ENCODE measurements at regions not wholly inside any gene's neighbourhood (a gene's known extent, or its start where the extent isn't known, plus 50 kb on each side); places are given as distances from the start of the nearest gene placed in this dataset.

DNA sequence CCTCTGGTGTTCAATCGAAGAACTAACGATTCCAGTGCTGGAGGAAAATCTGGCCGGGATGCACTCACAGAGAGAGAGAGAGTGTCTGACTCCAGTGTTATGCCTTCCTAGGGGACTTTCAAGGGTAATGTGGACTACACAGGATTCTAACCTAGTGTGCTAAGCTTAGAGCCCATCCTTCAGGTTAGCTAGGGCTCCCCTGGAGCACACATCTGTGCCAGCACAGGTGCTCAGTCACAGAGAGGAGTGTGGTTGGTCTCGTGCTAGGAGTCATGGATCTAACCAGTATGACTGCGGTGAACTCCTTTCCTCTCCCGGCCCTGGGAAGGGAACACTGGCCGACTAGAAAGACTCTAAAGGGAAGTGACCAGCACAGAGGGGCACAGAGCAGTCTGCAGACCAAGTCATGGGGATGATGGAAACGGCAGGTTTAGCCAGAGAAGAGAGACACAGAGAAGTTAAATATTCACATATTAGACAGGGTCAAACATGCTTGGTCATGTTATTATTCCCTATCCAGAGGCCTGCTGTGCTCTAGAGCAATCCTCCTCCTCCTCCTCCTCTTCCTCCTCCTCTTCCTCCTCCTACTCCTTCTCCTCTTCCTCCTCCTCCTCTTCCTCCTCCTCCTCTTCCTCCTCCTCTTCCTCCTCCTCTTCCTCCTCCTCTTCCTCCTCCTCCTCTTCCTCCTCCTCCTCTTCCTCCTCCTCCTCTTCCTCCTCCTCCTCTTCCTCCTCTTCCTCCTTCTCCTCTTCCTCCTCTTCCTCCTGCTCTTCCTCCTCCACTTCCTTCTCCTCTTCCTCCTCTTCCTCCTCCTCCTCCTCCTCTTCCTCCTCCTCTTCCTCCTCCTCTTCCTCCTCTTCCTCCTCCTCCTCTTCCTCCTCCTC is 280.3 kb downstream of the XXYLT1 start:
- no peak overlapping the region for H3K4me2 ChIP-seq
- DNase-seq (ENCODE audit: low read depth in 1 of 2, low spot score in 1 of 2) (no peak), FAIRE-seq (no peak), ATAC-seq (peak in 1 of 2 experiments; percentile 54; a peak in 3 of 6 replicates)
- ChIA-PET CTCF (no interaction called here), POLR2A (no interaction called here)
- H3K4me3 ChIP-seq, result no peak overlapping the region
- TF ChIP-seq FOXS1 (CRISPR knock-in tag; IDR thresholded peaks at IDR 0.05), result no peak
- TF ChIP-seq, protein P1, sequence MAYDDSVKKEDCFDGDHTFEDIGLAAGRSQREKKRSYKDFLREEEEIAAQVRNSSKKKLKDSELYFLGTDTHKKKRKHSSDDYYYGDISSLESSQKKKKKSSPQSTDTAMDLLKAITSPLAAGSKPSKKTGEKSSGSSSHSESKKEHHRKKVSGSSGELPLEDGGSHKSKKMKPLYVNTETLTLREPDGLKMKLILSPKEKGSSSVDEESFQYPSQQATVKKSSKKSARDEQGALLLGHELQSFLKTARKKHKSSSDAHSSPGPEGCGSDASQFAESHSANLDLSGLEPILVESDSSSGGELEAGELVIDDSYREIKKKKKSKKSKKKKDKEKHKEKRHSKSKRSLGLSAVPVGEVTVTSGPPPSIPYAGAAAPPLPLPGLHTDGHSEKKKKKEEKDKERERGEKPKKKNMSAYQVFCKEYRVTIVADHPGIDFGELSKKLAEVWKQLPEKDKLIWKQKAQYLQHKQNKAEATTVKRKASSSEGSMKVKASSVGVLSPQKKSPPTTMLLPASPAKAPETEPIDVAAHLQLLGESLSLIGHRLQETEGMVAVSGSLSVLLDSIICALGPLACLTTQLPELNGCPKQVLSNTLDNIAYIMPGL (CRISPR knock-in tag; IDR thresholded peaks at IDR 0.05; ENCODE audit: borderline replicate concordance), result no peak
- no peak for TF ChIP-seq CBX2 (IDR thresholded peaks at IDR 0.05; ENCODE audit: borderline replicate concordance, low read depth)
- TF ChIP-seq JUNB (IDR thresholded peaks at IDR 0.05), result no peak
- H3K4me1 ChIP-seq, result no peaks in the 10 kb centered on the region
- no peak overlapping the region for H3K27ac ChIP-seq
- WGBS (ENCODE audit: missing lambda C conversion rate), result 69% methylated on average over 8 of the region's 8 CpGs
- no peaks in the 10 kb centered on the region for H3K9me3 ChIP-seq

DNA sequence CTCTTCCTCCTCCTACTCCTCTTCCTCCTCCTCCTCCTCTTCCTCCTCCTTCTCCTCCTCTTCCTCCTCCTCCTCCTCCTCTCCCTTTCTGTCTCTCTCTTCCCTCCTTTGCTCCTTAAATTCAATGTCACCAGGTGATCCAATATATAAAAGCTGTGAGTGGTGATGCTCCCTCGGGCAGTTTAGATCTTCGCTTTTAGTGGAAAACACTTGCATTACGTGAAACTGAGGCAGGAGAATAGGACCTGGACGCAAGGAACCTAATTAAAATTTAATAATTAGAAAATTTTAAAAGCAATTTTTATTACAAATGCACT is 279.7 kb downstream of the XXYLT1 start:
- POLR2A ChIA-PET, result no interaction called here
- Histone ChIP-seq H3K4me3 (no peak overlapping the region), H3K27ac (no peak overlapping the region), H3K4me2 (no peak overlapping the region), H3K9me3 (no peaks in the 10 kb centered on the region), H3K4me1 (no peaks in the 10 kb centered on the region)
- ATAC-seq (no peak), FAIRE-seq (no peak), DNase-seq (ENCODE audit: low read depth in 1 of 2, low spot score in 1 of 2) (no peak)
- 62% methylated on average over 4 of the region's 4 CpGs for WGBS (ENCODE audit: missing lambda C conversion rate)
- TF ChIP-seq ESRRA (IDR thresholded peaks at IDR 0.05; ENCODE audit: borderline replicate concordance, low read length), result no peak
- TF ChIP-seq ZSCAN20 (CRISPR knock-in tag; IDR thresholded peaks at IDR 0.05), result no peak
- TF ChIP-seq ZC3H11A (IDR thresholded peaks at IDR 0.05), result no peak
- no peak for TF ChIP-seq FOXS1 (CRISPR knock-in tag; IDR thresholded peaks at IDR 0.05)
- no peak for TF ChIP-seq TP53 (CRISPR knock-in tag; IDR thresholded peaks at IDR 0.05)
- TF ChIP-seq NFE2L2 (conservative IDR thresholded peaks at IDR 0.05; ENCODE audit: low read length), result no peak
- TF ChIP-seq, protein P2, sequence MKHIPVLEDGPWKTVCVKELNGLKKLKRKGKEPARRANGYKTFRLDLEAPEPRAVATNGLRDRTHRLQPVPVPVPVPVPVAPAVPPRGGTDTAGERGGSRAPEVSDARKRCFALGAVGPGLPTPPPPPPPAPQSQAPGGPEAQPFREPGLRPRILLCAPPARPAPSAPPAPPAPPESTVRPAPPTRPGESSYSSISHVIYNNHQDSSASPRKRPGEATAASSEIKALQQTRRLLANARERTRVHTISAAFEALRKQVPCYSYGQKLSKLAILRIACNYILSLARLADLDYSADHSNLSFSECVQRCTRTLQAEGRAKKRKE (CRISPR knock-in tag; IDR thresholded peaks at IDR 0.05; ENCODE audit: low read depth), result no peak
- TF ChIP-seq SMC3 (IDR thresholded peaks at IDR 0.05), result no peak
- TF ChIP-seq, protein P3, sequence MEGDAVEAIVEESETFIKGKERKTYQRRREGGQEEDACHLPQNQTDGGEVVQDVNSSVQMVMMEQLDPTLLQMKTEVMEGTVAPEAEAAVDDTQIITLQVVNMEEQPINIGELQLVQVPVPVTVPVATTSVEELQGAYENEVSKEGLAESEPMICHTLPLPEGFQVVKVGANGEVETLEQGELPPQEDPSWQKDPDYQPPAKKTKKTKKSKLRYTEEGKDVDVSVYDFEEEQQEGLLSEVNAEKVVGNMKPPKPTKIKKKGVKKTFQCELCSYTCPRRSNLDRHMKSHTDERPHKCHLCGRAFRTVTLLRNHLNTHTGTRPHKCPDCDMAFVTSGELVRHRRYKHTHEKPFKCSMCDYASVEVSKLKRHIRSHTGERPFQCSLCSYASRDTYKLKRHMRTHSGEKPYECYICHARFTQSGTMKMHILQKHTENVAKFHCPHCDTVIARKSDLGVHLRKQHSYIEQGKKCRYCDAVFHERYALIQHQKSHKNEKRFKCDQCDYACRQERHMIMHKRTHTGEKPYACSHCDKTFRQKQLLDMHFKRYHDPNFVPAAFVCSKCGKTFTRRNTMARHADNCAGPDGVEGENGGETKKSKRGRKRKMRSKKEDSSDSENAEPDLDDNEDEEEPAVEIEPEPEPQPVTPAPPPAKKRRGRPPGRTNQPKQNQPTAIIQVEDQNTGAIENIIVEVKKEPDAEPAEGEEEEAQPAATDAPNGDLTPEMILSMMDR (IDR thresholded peaks at IDR 0.05), result no peak
- CTCF ChIA-PET, result no interaction called here

DNA sequence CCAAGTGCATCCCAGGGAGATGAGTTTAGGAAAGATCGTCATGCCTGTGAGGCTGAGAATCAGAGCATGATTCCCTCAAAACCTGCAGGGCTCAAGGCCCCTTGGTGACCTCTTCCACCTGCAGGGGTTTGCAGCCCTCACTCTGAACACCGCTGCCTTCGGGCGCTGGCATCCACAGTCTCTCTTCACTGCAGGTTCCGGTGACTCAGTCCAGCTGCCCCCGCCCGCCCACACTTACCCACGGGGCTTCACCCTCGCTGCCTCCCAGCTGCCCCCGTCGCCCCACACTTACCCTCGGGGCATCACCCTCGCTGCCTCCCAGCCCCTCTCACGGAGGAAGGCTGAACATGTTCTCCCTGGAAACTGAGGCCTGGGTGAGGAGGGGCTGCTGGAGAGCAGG is 277.1 kb downstream of the XXYLT1 start:
- Histone ChIP-seq H3K9me3 (no peaks in the 10 kb centered on the region), H3K27ac (no peak overlapping the region), H3K4me1 (no peaks in the 10 kb centered on the region), H3K4me3 (no peak overlapping the region), H3K4me2 (no peak overlapping the region)
- FAIRE-seq (no peak), ATAC-seq (no peak), DNase-seq (ENCODE audit: low read depth in 1 of 2, low spot score in 1 of 2) (no peak)
- 100% methylated on average over 2 of the region's 14 CpGs for WGBS (ENCODE audit: missing lambda C conversion rate)
- TF ChIP-seq ZSCAN20 (CRISPR knock-in tag; IDR thresholded peaks at IDR 0.05) (no peak), RAD21 (conservative IDR thresholded peaks at IDR 0.05 in 1 of 2, IDR thresholded peaks at IDR 0.05 in 1 of 2) (no peak), NPAS2 (CRISPR knock-in tag; IDR thresholded peaks at IDR 0.05; ENCODE audit: borderline replicate concordance) (no peak)
- TF ChIP-seq, protein P1 (CRISPR knock-in tag; IDR thresholded peaks at IDR 0.05; ENCODE audit: borderline replicate concordance), result no peak
- TF ChIP-seq, protein P4, sequence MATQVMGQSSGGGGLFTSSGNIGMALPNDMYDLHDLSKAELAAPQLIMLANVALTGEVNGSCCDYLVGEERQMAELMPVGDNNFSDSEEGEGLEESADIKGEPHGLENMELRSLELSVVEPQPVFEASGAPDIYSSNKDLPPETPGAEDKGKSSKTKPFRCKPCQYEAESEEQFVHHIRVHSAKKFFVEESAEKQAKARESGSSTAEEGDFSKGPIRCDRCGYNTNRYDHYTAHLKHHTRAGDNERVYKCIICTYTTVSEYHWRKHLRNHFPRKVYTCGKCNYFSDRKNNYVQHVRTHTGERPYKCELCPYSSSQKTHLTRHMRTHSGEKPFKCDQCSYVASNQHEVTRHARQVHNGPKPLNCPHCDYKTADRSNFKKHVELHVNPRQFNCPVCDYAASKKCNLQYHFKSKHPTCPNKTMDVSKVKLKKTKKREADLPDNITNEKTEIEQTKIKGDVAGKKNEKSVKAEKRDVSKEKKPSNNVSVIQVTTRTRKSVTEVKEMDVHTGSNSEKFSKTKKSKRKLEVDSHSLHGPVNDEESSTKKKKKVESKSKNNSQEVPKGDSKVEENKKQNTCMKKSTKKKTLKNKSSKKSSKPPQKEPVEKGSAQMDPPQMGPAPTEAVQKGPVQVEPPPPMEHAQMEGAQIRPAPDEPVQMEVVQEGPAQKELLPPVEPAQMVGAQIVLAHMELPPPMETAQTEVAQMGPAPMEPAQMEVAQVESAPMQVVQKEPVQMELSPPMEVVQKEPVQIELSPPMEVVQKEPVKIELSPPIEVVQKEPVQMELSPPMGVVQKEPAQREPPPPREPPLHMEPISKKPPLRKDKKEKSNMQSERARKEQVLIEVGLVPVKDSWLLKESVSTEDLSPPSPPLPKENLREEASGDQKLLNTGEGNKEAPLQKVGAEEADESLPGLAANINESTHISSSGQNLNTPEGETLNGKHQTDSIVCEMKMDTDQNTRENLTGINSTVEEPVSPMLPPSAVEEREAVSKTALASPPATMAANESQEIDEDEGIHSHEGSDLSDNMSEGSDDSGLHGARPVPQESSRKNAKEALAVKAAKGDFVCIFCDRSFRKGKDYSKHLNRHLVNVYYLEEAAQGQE (IDR thresholded peaks at IDR 0.05), result no peak
- POLR2A ChIA-PET, result no interaction called here
- CTCF ChIA-PET, result no interaction called here

Measured in A549 (cell line).